Upper lobe of left lung (tissue), 4 donors: ENCODE measurements at regions not wholly inside any gene's neighbourhood (a gene's known extent, or its start where the extent isn't known, plus 50 kb on each side); places are given as distances from the start of the nearest gene placed in this dataset.

Source experiments
- POLR2A ChIP-seq, 4 donors: fragments of 450-650 bp; IDR thresholded peaks; one replicate each; pipeline ENCODE4 v1.5.1; 2016 to 2017; ENCODE audit warnings: antibody characterized with exemption in 4 of 4, mild to moderate bottlenecking in 2 of 4
- POLR2AphosphoS5 ChIP-seq, 2 donors: sonication (generic); formaldehyde crosslinking; IDR thresholded peaks; one replicate each; pipeline ENCODE4 v1.5.1; 2017; ENCODE audit warnings: antibody characterized with exemption in 2 of 2
- TF ChIP-seq, protein P1 (sequence below), 6 experiments: fragments of 450-650 bp in 4 of 6; fragments of 200-600 bp in 2 of 6; sonication (generic) in 2 of 6; IDR thresholded peaks; one replicate each; pipeline ENCODE4 v1.5.1; 2016 to 2019; ENCODE audit warnings: antibody characterized with exemption in 6 of 6

DNA sequence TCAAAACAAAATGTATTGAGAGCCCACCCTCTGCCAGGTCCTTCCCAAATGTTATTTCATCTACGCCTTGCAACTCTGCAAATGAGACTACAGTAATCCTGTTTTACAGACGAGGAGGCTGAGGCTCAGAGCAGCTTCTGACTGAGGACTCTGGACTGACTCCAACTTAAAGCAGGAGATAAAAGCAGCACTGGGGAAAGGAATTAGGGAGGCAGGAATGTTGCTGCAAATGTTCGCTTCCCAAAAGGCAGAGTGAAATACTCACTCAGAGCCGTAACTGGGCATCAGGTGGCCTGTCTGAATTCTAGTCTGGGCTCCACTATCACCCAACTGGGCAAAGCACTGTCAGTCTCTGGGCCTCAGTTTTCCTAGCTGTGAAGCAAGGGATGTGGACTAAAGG is 94.7 kb upstream of the SRD5A3 start:
- TF ChIP-seq POLR2A (IDR thresholded peaks at IDR 0.05), result no peak
- TF ChIP-seq, protein P1, sequence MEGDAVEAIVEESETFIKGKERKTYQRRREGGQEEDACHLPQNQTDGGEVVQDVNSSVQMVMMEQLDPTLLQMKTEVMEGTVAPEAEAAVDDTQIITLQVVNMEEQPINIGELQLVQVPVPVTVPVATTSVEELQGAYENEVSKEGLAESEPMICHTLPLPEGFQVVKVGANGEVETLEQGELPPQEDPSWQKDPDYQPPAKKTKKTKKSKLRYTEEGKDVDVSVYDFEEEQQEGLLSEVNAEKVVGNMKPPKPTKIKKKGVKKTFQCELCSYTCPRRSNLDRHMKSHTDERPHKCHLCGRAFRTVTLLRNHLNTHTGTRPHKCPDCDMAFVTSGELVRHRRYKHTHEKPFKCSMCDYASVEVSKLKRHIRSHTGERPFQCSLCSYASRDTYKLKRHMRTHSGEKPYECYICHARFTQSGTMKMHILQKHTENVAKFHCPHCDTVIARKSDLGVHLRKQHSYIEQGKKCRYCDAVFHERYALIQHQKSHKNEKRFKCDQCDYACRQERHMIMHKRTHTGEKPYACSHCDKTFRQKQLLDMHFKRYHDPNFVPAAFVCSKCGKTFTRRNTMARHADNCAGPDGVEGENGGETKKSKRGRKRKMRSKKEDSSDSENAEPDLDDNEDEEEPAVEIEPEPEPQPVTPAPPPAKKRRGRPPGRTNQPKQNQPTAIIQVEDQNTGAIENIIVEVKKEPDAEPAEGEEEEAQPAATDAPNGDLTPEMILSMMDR (IDR thresholded peaks at IDR 0.05), result no peak
- no peak for TF ChIP-seq POLR2AphosphoS5 (IDR thresholded peaks at IDR 0.05)
